ENCODE measurements at regions not wholly inside any gene's neighbourhood (a gene's known extent, or its start where the extent isn't known, plus 50 kb on each side); places are given as distances from the start of the nearest gene placed in this dataset.

DNA sequence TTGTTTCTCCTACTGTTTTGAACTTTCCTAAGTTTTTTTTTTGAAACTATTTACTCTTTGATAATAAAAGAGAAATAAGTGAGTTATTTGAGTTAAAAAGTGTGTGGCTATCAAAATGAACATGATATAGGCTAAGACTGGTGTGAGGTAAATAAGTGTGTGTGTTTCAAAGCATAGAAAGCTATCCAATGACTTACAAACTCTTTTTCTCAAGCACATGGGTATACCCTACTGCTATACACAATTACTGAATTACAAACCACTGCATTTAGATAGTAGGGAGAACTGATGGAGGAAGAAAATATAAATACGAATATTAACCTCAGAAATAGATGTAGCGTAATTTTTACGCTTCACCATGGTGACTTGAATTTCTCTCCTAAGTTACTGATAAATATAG, 305.8 kb upstream of the ANXA10 start:
- TF ChIP-seq, protein P1, sequence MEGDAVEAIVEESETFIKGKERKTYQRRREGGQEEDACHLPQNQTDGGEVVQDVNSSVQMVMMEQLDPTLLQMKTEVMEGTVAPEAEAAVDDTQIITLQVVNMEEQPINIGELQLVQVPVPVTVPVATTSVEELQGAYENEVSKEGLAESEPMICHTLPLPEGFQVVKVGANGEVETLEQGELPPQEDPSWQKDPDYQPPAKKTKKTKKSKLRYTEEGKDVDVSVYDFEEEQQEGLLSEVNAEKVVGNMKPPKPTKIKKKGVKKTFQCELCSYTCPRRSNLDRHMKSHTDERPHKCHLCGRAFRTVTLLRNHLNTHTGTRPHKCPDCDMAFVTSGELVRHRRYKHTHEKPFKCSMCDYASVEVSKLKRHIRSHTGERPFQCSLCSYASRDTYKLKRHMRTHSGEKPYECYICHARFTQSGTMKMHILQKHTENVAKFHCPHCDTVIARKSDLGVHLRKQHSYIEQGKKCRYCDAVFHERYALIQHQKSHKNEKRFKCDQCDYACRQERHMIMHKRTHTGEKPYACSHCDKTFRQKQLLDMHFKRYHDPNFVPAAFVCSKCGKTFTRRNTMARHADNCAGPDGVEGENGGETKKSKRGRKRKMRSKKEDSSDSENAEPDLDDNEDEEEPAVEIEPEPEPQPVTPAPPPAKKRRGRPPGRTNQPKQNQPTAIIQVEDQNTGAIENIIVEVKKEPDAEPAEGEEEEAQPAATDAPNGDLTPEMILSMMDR (IDR thresholded peaks at IDR 0.05), result no peak
- TF ChIP-seq POLR2A (IDR thresholded peaks at IDR 0.05; ENCODE audit: low read depth) (no peak), EP300 (IDR thresholded peaks at IDR 0.05) (no peak)
